PC-3 (cell line): ENCODE measurements at regions not wholly inside any gene's neighbourhood (a gene's known extent, or its start where the extent isn't known, plus 50 kb on each side); places are given as distances from the start of the nearest gene placed in this dataset.

Experiments used
- ATAC-seq: fragments of 200-7000 bp; cut with Tn5 transposase; 2 replicates; pipeline ENCODE4 v1.9.1; 2020; ENCODE audit warnings: mild to moderate bottlenecking, moderate library complexity
- BruUV-seq: library from RNA; stranded (reverse); fragments of 400-500 nt; replicated peaks from 2 replicates; lab custom pipeline; 2021; lab: Mats Ljungman, UMichigan
- CTCF ChIA-PET: fragments of 300-600 bp; sonication (Branson Sonifier 250); formaldehyde crosslinking; loops from one replicate; lab custom pipeline; 2022; ENCODE audit warnings: antibody characterized with exemption; lab: Charles Lee
- POLR2A ChIA-PET: fragments of 300-600 bp; sonication (Branson Sonifier 250); formaldehyde crosslinking; loops from one replicate; lab custom pipeline; 2022; ENCODE audit warnings: antibody characterized with exemption; ENCODE audit not compliant: unreplicated experiment; lab: Charles Lee
- DNase-seq: peaks from one replicate; pipeline ENCODE4 v3.0.0-alpha.2; 2015
- H2AFZ ChIP-seq: fragments of 300-600 bp; sonication (generic); 2 replicates; pipeline ENCODE4 v1.6.0; 2016; ENCODE audit warnings: antibody characterized with exemption, low read length
- H3F3A ChIP-seq: fragments of 300-600 bp; sonication (generic); one replicate; pipeline ENCODE4 v1.6.0; 2017; ENCODE audit warnings: antibody characterized with exemption, low read length, control low read depth, mild to moderate bottlenecking; ENCODE audit not compliant: unreplicated experiment
- H3K27ac ChIP-seq: fragments of 300-600 bp; sonication (generic); 2 replicates; pipeline ENCODE4 v1.5.1; 2016; ENCODE audit warnings: mild to moderate bottlenecking, low read length
- H3K27me3 ChIP-seq: fragments of 300-600 bp; sonication (generic); 2 replicates; pipeline ENCODE4 v1.6.1; 2016; ENCODE audit warnings: low read length, mixed read lengths
- H3K36me3 ChIP-seq: fragments of 300-600 bp; sonication (generic); 2 replicates; pipeline ENCODE4 v1.6.1; 2016; ENCODE audit warnings: low read depth, mixed run types, low read length, mixed read lengths
- H3K4me1 ChIP-seq: fragments of 300-600 bp; sonication (generic); 2 replicates; pipeline ENCODE4 v1.5.1; 2016; ENCODE audit warnings: low read length; ENCODE audit not compliant: insufficient read depth
- H3K4me2 ChIP-seq: fragments of 300-600 bp; sonication (generic); 2 replicates; pipeline ENCODE4 v1.6.0; 2016; ENCODE audit warnings: low read length
- H3K4me3 ChIP-seq: fragments of 300-600 bp; sonication (generic); 2 replicates; pipeline ENCODE4 v1.5.1; 2016; ENCODE audit warnings: mild to moderate bottlenecking, low read length, mixed read lengths
- H3K79me2 ChIP-seq: fragments of 300-600 bp; sonication (generic); 2 replicates; pipeline ENCODE4 v1.6.1; 2017; ENCODE audit warnings: low read length, mixed read lengths
- H3K9ac ChIP-seq: fragments of 300-600 bp; sonication (generic); 2 replicates; pipeline ENCODE4 v1.6.0; 2016; ENCODE audit warnings: mild to moderate bottlenecking, low read length
- H3K9me2 ChIP-seq: fragments of 300-600 bp; sonication (generic); replicated peaks from 2 replicates; pipeline ENCODE4 v1.6.1; 2016; ENCODE audit warnings: mixed run types, low read length, mixed read lengths
- H3K9me3 ChIP-seq: fragments of 300-600 bp; sonication (generic); 2 replicates; pipeline ENCODE4 v1.6.1; 2016; ENCODE audit warnings: low read length, mixed read lengths
- H4K20me1 ChIP-seq: fragments of 300-600 bp; sonication (generic); 2 replicates; pipeline ENCODE4 v1.6.1; 2016; ENCODE audit warnings: low read length, mixed read lengths
- CTCF ChIP-seq: fragments of 300-600 bp; sonication (generic); conservative IDR thresholded peaks from 2 replicates; pipeline ENCODE4 v1.5.1; 2017; ENCODE audit warnings: antibody characterized with exemption, low read depth, mild to moderate bottlenecking, low read length
- EZH2 ChIP-seq: fragments of 300-600 bp; sonication (generic); IDR thresholded peaks from one replicate; pipeline ENCODE4 v1.6.1; 2017; ENCODE audit warnings: antibody characterized with exemption, mild to moderate bottlenecking, low read length; ENCODE audit not compliant: unreplicated experiment
- EZH2phosphoT487 ChIP-seq: fragments of 300-600 bp; sonication (generic); IDR thresholded peaks from 2 replicates; pipeline ENCODE4 v1.6.1; 2018; ENCODE audit warnings: mild to moderate bottlenecking, antibody characterized with exemption, low read length, borderline replicate concordance
- intact Hi-C: fragments of 100-400 bp; cut with micrococcal nuclease; formaldehyde crosslinking; loops from 2 replicates; pipeline ENCODE4 v1.9.0; 2023

- intact Hi-C loops: loop anchor here (5.0 kb wide), 1 partner anchor 296 kb away; no protein-coding TSS in a partner anchor
These were observed 154.9 kb downstream of the ARRDC3 start for GRCh38 chr5:91228188-91228587.

GRCh38 chr5:91225848-91226686, 157.1 kb downstream of the ARRDC3 start:
- Histone ChIP-seq H3K4me3 (no peak overlapping the region), H4K20me1 (no peaks in the 10 kb centered on the region), H3K27ac (no peak overlapping the region), H3F3A (no peaks in the 10 kb centered on the region), H3K9ac (no peak overlapping the region), H2AFZ (no peak overlapping the region), H3K27me3 (no peaks in the 10 kb centered on the region), H3K4me2 (no peak overlapping the region), H3K9me2 (no peaks in the 10 kb centered on the region), H3K79me2 (no peaks in the 10 kb centered on the region), H3K36me3 (no peaks in the 10 kb centered on the region), H3K4me1 (no peaks in the 10 kb centered on the region), H3K9me3 (no peaks in the 10 kb centered on the region)
- peak; percentile 78 for ATAC-seq
- intact Hi-C loops: loop anchor here (1.0 to 5.0 kb wide), 4 partner anchors 125 to 294 kb away; no protein-coding TSS in a partner anchor
- CTCF ChIA-PET: interaction anchor here (0.5 to 1.5 kb wide), 2 partner anchors 54 to 159 kb away, joined by 7 to 8 read pairs; no protein-coding TSS in a partner anchor
- TF ChIP-seq CTCF: peak; percentile 77
- TF ChIP-seq EZH2: no peak
- no TSS peak for BruUV-seq
- POLR2A ChIA-PET: no interaction called here
- DNase-seq: peak; percentile 66

More at GRCh38 chr5:91228188-91228587, 154.9 kb downstream of the ARRDC3 start:
- ATAC-seq (no peak), DNase-seq (no peak)
- Histone ChIP-seq H3K4me3 (no peak overlapping the region), H3K36me3 (no peaks in the 10 kb centered on the region), H3K27ac (no peak overlapping the region), H3F3A (no peaks in the 10 kb centered on the region), H4K20me1 (no peaks in the 10 kb centered on the region), H3K4me1 (no peaks in the 10 kb centered on the region), H3K79me2 (no peaks in the 10 kb centered on the region), H3K9me3 (no peaks in the 10 kb centered on the region), H3K9ac (no peak overlapping the region), H3K9me2 (no peaks in the 10 kb centered on the region), H3K4me2 (no peak overlapping the region), H2AFZ (no peak overlapping the region), H3K27me3 (no peaks in the 10 kb centered on the region)
- CTCF ChIA-PET: interaction anchor here (1.0 kb wide), 1 partner anchor 157 kb away, joined by 8 read pairs; no protein-coding TSS in a partner anchor
- TF ChIP-seq EZH2phosphoT487 (no peak), CTCF (no peak), EZH2 (no peak)
- BruUV-seq: no TSS peak
- POLR2A ChIA-PET: no interaction called here

GRCh38 chr5:91224969-91225368, 158.1 kb downstream of the ARRDC3 start:
- no peak for ATAC-seq
- DNase-seq: no peak
- Histone ChIP-seq H2AFZ (no peak overlapping the region), H3K36me3 (no peaks in the 10 kb centered on the region), H3K9me2 (no peaks in the 10 kb centered on the region), H4K20me1 (no peaks in the 10 kb centered on the region), H3K4me2 (no peak overlapping the region), H3F3A (no peaks in the 10 kb centered on the region), H3K4me1 (no peaks in the 10 kb centered on the region; the same call in 1 of the 2 replicates), H3K9me3 (no peaks in the 10 kb centered on the region), H3K27ac (no peak overlapping the region), H3K4me3 (no peak overlapping the region), H3K27me3 (no peaks in the 10 kb centered on the region), H3K9ac (no peak overlapping the region), H3K79me2 (no peaks in the 10 kb centered on the region)
- ChIA-PET POLR2A (no interaction called here), CTCF (no interaction called here)
- intact Hi-C loops: loop anchor here (1.0 to 5.0 kb wide), 2 partner anchors 124 to 293 kb away; no protein-coding TSS in a partner anchor
- BruUV-seq: no TSS peak
- TF ChIP-seq CTCF: no peak
- TF ChIP-seq EZH2: no peak
- no peak for TF ChIP-seq EZH2phosphoT487
